Kidney (tissue), 13 donors: ENCODE measurements at regions not wholly inside any gene's neighbourhood (a gene's known extent, or its start where the extent isn't known, plus 50 kb on each side); places are given as distances from the start of the nearest gene placed in this dataset.

Source experiments
- DNase-seq, 5 donors: peaks; one replicate each; pipeline ENCODE4 v3.0.0-alpha.2; 2013 to 2020
- FAIRE-seq: peaks from 2 replicates; lab custom pipeline; 2012; peaks lifted over from hg19 to GRCh38; lab: Jason Lieb, UNC
- H3K27ac ChIP-seq, 2 donors: one replicate each; pipeline ENCODE4 v1.7.0; 2013; ENCODE audit warnings: low read depth in 2 of 2, low read length in 2 of 2, inconsistent platforms in 1 of 2
- H3K27me3 ChIP-seq: one replicate; pipeline ENCODE4 v1.7.1; 2013; ENCODE audit warnings: low read length, inconsistent platforms; ENCODE audit not compliant: control insufficient read depth, insufficient read depth
- H3K36me3 ChIP-seq, 3 donors: one replicate each; pipeline versions ENCODE4 v1.7.0 to v1.7.1; 2013; ENCODE audit warnings: low read length in 3 of 3, control low read depth in 1 of 3, inconsistent platforms in 1 of 3; ENCODE audit not compliant: insufficient read depth in 3 of 3, control insufficient read depth in 2 of 3
- H3K4me1 ChIP-seq, 3 donors: one replicate each; pipeline versions ENCODE4 v1.7.0 to v1.7.1; 2013; ENCODE audit warnings: low read length in 3 of 3, inconsistent platforms in 1 of 3, low read depth in 1 of 3; ENCODE audit not compliant: control insufficient read depth in 2 of 3, insufficient read depth in 2 of 3
- H3K4me3 ChIP-seq, 3 donors: one replicate each; pipeline versions ENCODE4 v1.7.0 to v1.8.1; 2013; ENCODE audit warnings: low read length in 3 of 3, control low read depth in 1 of 3, inconsistent platforms in 1 of 3
- H3K9ac ChIP-seq, 3 donors: one replicate each; pipeline versions ENCODE4 v1.7.0 to v1.7.1; 2013; ENCODE audit warnings: low read length in 3 of 3, control low read depth in 1 of 3, inconsistent platforms in 1 of 3
- H3K9me3 ChIP-seq, 3 donors: one replicate each; pipeline versions ENCODE4 v1.7.0 to v1.7.1; 2013; ENCODE audit warnings: low read length in 3 of 3, control low read depth in 1 of 3, inconsistent platforms in 1 of 3; ENCODE audit not compliant: control insufficient read depth in 2 of 3, insufficient read depth in 1 of 3
- intact Hi-C: fragments of 100-400 bp; cut with DNase I; formaldehyde crosslinking; loops from one replicate; pipeline ENCODE4 v1.11.1; 2022
- TF ChIP-seq, protein P1 (sequence below): IDR thresholded peaks from 3 replicates; pipeline ENCODE4 v1.5.1; 2012; ENCODE audit warnings: mild to moderate bottlenecking, moderate library complexity, borderline replicate concordance; ENCODE audit not compliant: insufficient read depth; ENCODE audit errors: extremely low read depth
- donor health status: control.
- donor health status: control.
- donor health status: control.
- donor health status: control.
- donor health status: control.
- donor health status: DM: yes; HTN: yes; CAD: no.
- donor health status: Normal renal cell carcinoma (clear cell type).

DNA sequence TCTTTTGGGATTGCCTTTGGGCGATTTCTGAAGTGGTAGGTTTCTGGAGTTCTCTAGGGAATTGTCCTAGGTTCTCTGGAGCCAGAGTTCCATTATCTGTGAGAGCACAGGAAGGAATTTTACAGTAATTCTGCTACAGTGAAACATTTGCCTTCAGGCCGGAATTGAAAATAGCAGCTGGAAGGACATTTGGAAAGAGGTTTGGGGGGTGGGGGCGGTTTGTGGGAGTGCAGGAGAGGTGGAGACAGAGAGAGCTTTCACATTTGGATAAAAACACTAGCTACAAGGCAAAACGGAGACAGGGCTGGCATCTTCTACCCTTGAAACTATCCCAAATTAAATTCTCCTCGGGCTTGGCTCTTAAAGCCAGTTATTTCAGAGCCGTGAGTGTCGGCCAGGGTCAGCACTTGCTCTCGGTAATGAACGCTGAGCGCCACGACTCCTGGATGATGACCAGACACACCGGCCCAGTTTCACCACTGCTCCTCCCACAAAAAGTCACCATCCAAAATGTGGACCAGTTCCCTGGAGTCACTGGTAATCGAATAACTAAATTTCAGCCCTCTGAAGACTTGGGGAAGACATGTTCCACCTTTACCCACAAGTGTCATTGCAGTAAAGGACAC is 67.7 kb upstream of the TANC2 start:
- Histone ChIP-seq H3K36me3 (no peaks in the 10 kb centered on the region), H3K4me3 (no peak overlapping the region), H3K9me3 (no peaks in the 10 kb centered on the region), H3K4me1 (peaks cover 0 to 4% (median 0%) of the 10 kb centered on the region in 3 donors), H3K9ac (no peak overlapping the region), H3K27me3 (no peaks in the 10 kb centered on the region), H3K27ac (no peak overlapping the region)
- FAIRE-seq (no peak), DNase-seq (peak in 1 of 5 donors; percentile 60)
- TF ChIP-seq, protein P1, sequence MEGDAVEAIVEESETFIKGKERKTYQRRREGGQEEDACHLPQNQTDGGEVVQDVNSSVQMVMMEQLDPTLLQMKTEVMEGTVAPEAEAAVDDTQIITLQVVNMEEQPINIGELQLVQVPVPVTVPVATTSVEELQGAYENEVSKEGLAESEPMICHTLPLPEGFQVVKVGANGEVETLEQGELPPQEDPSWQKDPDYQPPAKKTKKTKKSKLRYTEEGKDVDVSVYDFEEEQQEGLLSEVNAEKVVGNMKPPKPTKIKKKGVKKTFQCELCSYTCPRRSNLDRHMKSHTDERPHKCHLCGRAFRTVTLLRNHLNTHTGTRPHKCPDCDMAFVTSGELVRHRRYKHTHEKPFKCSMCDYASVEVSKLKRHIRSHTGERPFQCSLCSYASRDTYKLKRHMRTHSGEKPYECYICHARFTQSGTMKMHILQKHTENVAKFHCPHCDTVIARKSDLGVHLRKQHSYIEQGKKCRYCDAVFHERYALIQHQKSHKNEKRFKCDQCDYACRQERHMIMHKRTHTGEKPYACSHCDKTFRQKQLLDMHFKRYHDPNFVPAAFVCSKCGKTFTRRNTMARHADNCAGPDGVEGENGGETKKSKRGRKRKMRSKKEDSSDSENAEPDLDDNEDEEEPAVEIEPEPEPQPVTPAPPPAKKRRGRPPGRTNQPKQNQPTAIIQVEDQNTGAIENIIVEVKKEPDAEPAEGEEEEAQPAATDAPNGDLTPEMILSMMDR, result no peak
- intact Hi-C loops, result no loop called here

DNA sequence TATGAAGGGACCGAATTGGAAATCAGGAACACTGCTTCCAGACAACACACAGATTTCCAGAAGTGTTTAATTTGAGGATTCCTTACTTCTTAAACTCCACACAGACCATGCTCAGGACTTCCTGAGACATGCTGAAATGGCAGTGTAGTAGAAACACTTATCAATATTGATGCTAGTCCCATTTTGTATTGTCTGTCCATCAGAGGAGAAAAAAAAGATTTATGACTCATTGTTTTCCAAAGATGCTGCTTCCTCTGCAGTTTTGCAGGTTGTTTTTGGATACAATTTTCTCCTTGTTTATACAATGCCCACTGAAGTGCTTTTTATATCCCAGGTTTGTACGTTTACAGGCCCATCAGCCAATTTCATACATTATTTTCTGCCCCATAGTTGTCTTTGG is 68.3 kb upstream of the TANC2 start:
- H3K27me3 ChIP-seq, result no peaks in the 10 kb centered on the region
- no peak overlapping the region for H3K9ac ChIP-seq
- peaks cover 0 to 5% (median 0%) of the 10 kb centered on the region in 3 donors for H3K4me1 ChIP-seq
- no peaks in the 10 kb centered on the region for H3K9me3 ChIP-seq
- intact Hi-C loops, result no loop called here
- TF ChIP-seq, protein P1, result no peak
- DNase-seq (no peak), FAIRE-seq (no peak)
- no peaks in the 10 kb centered on the region for H3K36me3 ChIP-seq
- H3K27ac ChIP-seq, result no peak overlapping the region
- H3K4me3 ChIP-seq, result no peak overlapping the region

DNA sequence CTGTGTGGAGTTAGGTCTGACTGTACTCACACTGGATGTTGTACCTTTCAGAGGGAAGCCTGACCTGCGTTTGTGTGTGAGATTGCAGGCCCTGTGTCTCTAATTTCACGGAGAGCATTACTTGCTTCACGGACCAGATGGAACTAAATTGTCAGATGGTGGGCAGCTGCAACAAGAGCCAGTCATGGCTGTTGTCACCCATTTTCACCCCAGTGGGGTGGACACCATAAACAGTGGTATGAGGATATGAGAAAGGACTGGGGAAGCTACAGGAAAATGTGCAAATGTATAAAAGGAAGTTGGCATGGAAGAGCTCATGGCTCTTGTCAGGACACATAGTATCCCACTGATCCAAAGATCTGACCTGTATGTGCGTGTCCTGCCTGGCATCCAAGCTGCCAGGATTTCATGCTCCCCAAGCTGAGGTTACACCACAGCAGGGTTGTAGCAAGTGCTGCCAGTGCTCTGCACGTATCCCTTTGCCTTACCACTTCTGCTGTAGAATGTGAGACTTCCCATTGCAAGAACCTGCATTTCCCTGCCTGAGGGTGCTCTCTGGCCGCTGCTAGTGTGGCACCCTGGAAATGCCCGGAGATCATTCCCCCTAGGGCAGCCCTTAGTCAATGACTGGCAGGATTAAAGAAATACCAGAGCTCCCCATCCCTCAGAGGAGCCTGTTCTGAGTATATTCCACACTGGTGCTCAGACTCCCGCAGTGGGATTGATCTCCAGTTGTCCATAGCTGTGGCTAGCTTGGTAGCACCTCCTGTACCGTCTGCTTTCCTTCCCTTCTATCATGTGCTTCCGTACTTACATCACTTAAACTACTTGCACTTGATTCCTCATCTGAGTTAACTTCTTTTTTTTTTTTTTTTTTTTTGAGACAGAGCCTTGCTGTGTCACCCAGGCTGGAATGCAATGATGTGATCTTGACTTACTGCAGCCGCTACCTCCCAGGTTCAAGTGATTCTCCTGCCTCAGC is 70.4 kb upstream of the TANC2 start:
- DNase-seq (peak in 1 of 5 donors; percentile 42), FAIRE-seq (no peak)
- Histone ChIP-seq H3K4me3 (no peak overlapping the region), H3K27ac (no peak overlapping the region), H3K4me1 (peaks cover 0 to 6% (median 0%) of the 10 kb centered on the region in 3 donors), H3K9ac (no peak overlapping the region), H3K9me3 (no peaks in the 10 kb centered on the region), H3K36me3 (no peaks in the 10 kb centered on the region), H3K27me3 (no peaks in the 10 kb centered on the region)
- TF ChIP-seq, protein P1, result no peak
- intact Hi-C loops, result no loop called here
